Neuronal stem cell (in vitro differentiated cells): ENCODE measurements at regions not wholly inside any gene's neighbourhood (a gene's known extent, or its start where the extent isn't known, plus 50 kb on each side); places are given as distances from the start of the nearest gene placed in this dataset.
"Not testable (repeated sequence)": the region's sequence is repeated elsewhere in the genome, so short reads cannot be mapped to it uniquely, and the experiment has no call there.

Source experiments
- DNase-seq: peaks from one replicate; pipeline ENCODE4 v3.0.0-alpha.2; 2013; ENCODE audit warnings: low spot score
- H2AFZ ChIP-seq: one replicate; pipeline ENCODE4 v1.6.1; 2013; ENCODE audit warnings: mild to moderate bottlenecking, low read length, inconsistent platforms
- H2AK5ac ChIP-seq: 2 replicates; pipeline ENCODE4 v1.6.1; 2013; ENCODE audit warnings: low read depth, mild to moderate bottlenecking, inconsistent platforms, low read length, moderate library complexity, mixed read lengths
- H2BK120ac ChIP-seq: 2 replicates; pipeline ENCODE4 v1.6.1; 2013; ENCODE audit warnings: low read depth, mild to moderate bottlenecking, inconsistent platforms, low read length, moderate library complexity, mixed read lengths
- H2BK12ac ChIP-seq: one replicate; pipeline ENCODE4 v1.6.1; 2013; ENCODE audit warnings: low read length, inconsistent platforms
- H2BK15ac ChIP-seq: 2 replicates; pipeline ENCODE4 v1.6.1; 2013; ENCODE audit warnings: mild to moderate bottlenecking, low read length, inconsistent platforms, mixed read lengths
- H2BK5ac ChIP-seq: one replicate; pipeline ENCODE4 v1.6.1; 2013; ENCODE audit warnings: inconsistent platforms, mild to moderate bottlenecking, low read length, moderate library complexity
- H3K14ac ChIP-seq: one replicate; pipeline ENCODE4 v1.6.1; 2013; ENCODE audit warnings: low read length, inconsistent platforms
- H3K18ac ChIP-seq: 2 replicates; pipeline ENCODE4 v1.6.1; 2013; ENCODE audit warnings: low read length, inconsistent platforms
- H3K23ac ChIP-seq: 2 replicates; pipeline ENCODE4 v1.6.1; 2013; ENCODE audit warnings: low read depth, mild to moderate bottlenecking, mixed read lengths, low read length, inconsistent platforms; ENCODE audit not compliant: poor library complexity
- H3K27ac ChIP-seq: replicated peaks from 3 replicates; pipeline ENCODE4 v1.5.1; 2013; ENCODE audit warnings: low read length, inconsistent platforms
- H3K27me3 ChIP-seq, 3 experiments: 2 replicates each; pipeline ENCODE4 v1.6.1; 2013; ENCODE audit warnings: low read length in 3 of 3, mild to moderate bottlenecking in 2 of 3, inconsistent platforms in 1 of 3, low read depth in 1 of 3, mixed read lengths in 1 of 3, moderate library complexity in 1 of 3; ENCODE audit not compliant: control insufficient read depth in 3 of 3, insufficient read depth in 3 of 3
- H3K36me3 ChIP-seq, 2 donors: replicated peaks in 1 of 2; 2 replicates each; pipeline ENCODE4 v1.6.1; 2013; ENCODE audit warnings: low read length in 2 of 2; ENCODE audit not compliant: control insufficient read depth in 2 of 2, insufficient read depth in 2 of 2
- H3K4ac ChIP-seq: 2 replicates; pipeline ENCODE4 v1.6.1; 2013; ENCODE audit warnings: inconsistent platforms, mild to moderate bottlenecking, low read length, moderate library complexity
- H3K4me1 ChIP-seq, 2 donors: 1 replicate in 1 of 2; 2 replicates in 1 of 2; pipeline ENCODE4 v1.6.1; 2013; ENCODE audit warnings: low read length in 2 of 2, low read depth in 1 of 2; ENCODE audit not compliant: control insufficient read depth in 2 of 2, insufficient read depth in 1 of 2
- H3K4me2 ChIP-seq: one replicate; pipeline ENCODE4 v1.6.1; 2013; ENCODE audit warnings: mild to moderate bottlenecking, low read length, inconsistent platforms; ENCODE audit not compliant: insufficient read depth, poor library complexity, severe bottlenecking
- H3K4me3 ChIP-seq, 2 donors: 2 replicates each; pipeline ENCODE4 v1.5.1; 2013; ENCODE audit warnings: low read length in 2 of 2, mild to moderate bottlenecking in 2 of 2, inconsistent platforms in 1 of 2, moderate library complexity in 1 of 2
- H3K79me1 ChIP-seq: one replicate; pipeline ENCODE4 v1.6.1; 2013; ENCODE audit warnings: low read depth, mild to moderate bottlenecking, inconsistent platforms, low read length, moderate library complexity
- H3K9ac ChIP-seq: one replicate; pipeline ENCODE4 v1.6.1; 2013; ENCODE audit warnings: mild to moderate bottlenecking, low read depth, low read length, inconsistent platforms; ENCODE audit not compliant: poor library complexity
- H3K9me3 ChIP-seq, 2 donors: replicated peaks in 1 of 2; 2 replicates each; pipeline versions ENCODE3 to v1.6.1; 2013; ENCODE audit warnings: low read length in 2 of 2, mild to moderate bottlenecking in 2 of 2, inconsistent platforms in 1 of 2, low read depth in 1 of 2, mixed read lengths in 1 of 2, moderate library complexity in 1 of 2; ENCODE audit not compliant: control insufficient read depth in 2 of 2, insufficient read depth in 1 of 2
- H4K8ac ChIP-seq: one replicate; pipeline ENCODE4 v1.6.1; 2013; ENCODE audit warnings: low read depth, mild to moderate bottlenecking, inconsistent platforms, low read length, moderate library complexity
- H4K91ac ChIP-seq: one replicate; pipeline ENCODE4 v1.6.1; 2013; ENCODE audit warnings: low read length, low read depth, mild to moderate bottlenecking, inconsistent platforms; ENCODE audit not compliant: poor library complexity
- WGBS, 2 donors: extraction: QIAGEN DNeasy Blood & Tissue Kit; methylation state at CpG; one replicate each; pipeline ENCODE4 v1.1.7; 2013; ENCODE audit warnings: missing lambda C conversion rate in 2 of 2, mixed read lengths in 1 of 2; ENCODE audit not compliant: insufficient read length in 2 of 2, insufficient replicate concordance in 1 of 2; ENCODE audit errors: extremely low coverage in 2 of 2; 5-methylcytosine and 5-hydroxymethylcytosine counted together

DNA sequence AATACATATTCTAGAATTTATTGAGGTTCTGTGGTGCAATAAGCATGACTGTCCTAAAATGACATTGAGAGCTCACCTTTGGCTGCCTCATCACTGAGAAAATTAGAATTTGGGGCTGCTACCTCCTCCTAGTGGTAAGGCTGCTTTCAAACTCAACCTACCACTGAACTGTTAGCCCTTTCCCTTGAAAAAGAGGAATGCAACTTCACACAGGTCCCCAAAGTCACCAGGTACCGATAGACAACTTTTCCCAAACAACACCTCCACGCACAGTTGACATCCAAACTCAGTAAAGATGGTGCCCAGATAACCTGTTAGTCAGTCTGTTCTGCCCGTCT lies 75.9 kb upstream of the SCIN start:
- Histone ChIP-seq H3K79me1 (no peaks in the 10 kb centered on the region), H3K14ac (no peak overlapping the region), H2BK120ac (no peak overlapping the region), H3K9me3 (no peaks in the 10 kb centered on the region), H3K4me2 (no peak overlapping the region), H3K36me3 (no peaks in the 10 kb centered on the region), H2BK12ac (no peak overlapping the region), H2BK5ac (no peak overlapping the region), H3K18ac (no peak overlapping the region), H2AFZ (no peak overlapping the region), H3K27ac (no peak overlapping the region), H3K23ac (no peak overlapping the region), H4K91ac (no peak overlapping the region), H3K4me3 (no peak overlapping the region), H3K4me1 (no peaks in the 10 kb centered on the region), H2BK15ac (no peak overlapping the region), H2AK5ac (no peak overlapping the region), H3K9ac (no peak overlapping the region), H3K4ac (no peak overlapping the region), H3K27me3 (no peaks in the 10 kb centered on the region), H4K8ac (no peak overlapping the region)
- DNase-seq = no peak
- WGBS, 2 donors = no CpG with 5 or more reads among the region's 3 CpGs

DNA sequence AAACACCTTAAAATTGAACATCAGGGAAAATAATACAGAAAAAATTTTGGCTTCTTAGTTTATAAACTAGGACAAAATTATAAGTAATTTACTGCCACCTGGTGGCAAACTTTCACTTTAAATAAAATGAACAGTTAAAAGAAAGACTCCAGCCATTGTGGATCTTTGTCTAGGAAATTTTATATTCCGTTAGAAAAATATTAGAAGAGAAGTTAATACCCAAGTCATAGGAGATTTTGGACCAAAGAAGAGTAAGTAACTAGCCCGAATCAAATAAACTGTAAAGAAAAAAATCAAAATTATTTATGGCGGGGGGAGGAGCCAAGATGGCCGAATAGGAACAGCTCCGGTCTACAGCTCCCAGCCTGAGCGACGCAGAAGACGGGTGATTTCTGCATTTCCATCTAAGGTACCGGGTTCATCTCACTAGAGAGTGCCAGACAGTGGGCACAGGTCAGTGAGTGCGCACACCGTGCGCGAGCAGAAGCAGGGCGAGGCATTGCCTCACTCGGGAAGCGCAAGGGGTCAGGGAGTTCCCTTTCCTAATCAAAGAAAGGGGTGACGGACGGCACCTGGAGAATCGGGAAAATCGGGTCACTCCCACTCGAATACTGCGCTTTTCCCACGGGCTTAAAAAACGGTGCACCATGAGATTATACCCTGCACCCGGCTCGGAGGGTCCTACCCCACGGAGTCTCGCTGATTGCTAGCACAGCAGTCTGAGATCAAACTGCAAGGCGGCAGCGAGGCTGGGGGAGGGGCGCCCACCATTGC lies 73.4 kb upstream of the SCIN start:
- not testable (repeated sequence) for H3K27me3 ChIP-seq, H3K79me1 ChIP-seq, H3K18ac ChIP-seq, H3K9me3 ChIP-seq, H2BK15ac ChIP-seq, H3K27ac ChIP-seq, H3K23ac ChIP-seq, H3K4me1 ChIP-seq, H3K14ac ChIP-seq, H4K91ac ChIP-seq, H2BK120ac ChIP-seq, H2BK12ac ChIP-seq, H3K4ac ChIP-seq, H3K36me3 ChIP-seq, H3K9ac ChIP-seq, H4K8ac ChIP-seq, H2AK5ac ChIP-seq, DNase-seq, H2BK5ac ChIP-seq, H3K4me2 ChIP-seq, H3K4me3 ChIP-seq
- peak overlapping the region; percentile 76 for H2AFZ ChIP-seq
- WGBS, 2 donors = no CpG with 5 or more reads among the region's 31 CpGs

DNA sequence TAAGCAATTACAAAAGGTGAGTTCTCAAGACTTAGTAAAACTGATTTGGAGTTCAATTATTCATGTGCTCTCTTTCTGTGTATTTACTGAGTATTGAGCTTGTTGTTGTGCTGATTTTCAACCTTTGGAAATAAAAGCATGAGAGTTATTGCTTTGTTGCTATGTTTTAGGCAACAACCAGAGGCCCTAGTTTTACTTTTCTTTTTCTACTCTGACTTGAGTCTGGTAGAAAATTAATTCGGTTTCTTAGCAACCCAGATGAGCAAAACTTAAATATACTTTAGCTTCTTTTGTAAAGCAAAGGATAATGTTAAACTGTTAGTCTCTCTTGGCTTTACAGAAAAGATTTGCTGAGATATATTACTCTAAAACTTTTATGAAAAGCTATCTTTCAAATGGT lies 66.4 kb upstream of the SCIN start:
- Histone ChIP-seq H3K27ac (no peak overlapping the region), H3K27me3 (no peaks in the 10 kb centered on the region), H2BK12ac (no peak overlapping the region), H3K4me1 (no peaks in the 10 kb centered on the region), H3K4me3 (no peak overlapping the region), H3K4me2 (no peak overlapping the region), H2BK5ac (no peak overlapping the region), H3K36me3 (no peaks in the 10 kb centered on the region), H2AK5ac (no peak overlapping the region), H4K8ac (no peak overlapping the region), H3K18ac (no peak overlapping the region), H3K79me1 (no peaks in the 10 kb centered on the region), H2BK15ac (no peak overlapping the region), H3K9me3 (no peaks in the 10 kb centered on the region), H2BK120ac (no peak overlapping the region), H3K14ac (no peak overlapping the region), H3K4ac (no peak overlapping the region), H3K9ac (no peak overlapping the region), H2AFZ (peak overlapping the region; percentile 13), H3K23ac (no peak overlapping the region), H4K91ac (no peak overlapping the region)
- no peak for DNase-seq
- WGBS, 2 donors = no CpG with 5 or more reads among the region's 1 CpG

DNA sequence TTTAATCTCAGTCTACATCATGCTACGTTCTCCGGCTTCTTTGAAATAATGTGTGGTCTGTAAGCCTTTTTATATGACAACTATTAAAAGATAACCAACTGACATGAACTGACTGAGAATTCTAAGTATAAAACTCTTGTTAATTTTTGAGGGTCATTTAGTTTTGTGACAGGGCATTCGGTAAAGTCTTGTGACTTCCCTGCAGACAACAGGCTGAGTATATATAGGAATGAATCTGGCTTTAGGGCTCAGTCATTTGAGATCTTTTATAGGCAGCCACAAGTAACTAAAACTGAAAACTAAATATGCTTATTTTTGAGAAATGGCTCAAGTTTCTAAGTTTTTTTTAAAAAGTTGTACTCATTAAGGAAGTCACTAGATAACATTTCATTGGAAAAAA lies 62.5 kb upstream of the SCIN start:
- Histone ChIP-seq H2BK15ac (no peak overlapping the region), H2BK5ac (no peak overlapping the region), H3K4me3 (no peak overlapping the region), H3K27me3 (no peaks in the 10 kb centered on the region), H2AK5ac (no peak overlapping the region), H4K8ac (no peak overlapping the region), H3K4me1 (no peaks in the 10 kb centered on the region), H2AFZ (no peak overlapping the region), H3K9me3 (no peaks in the 10 kb centered on the region), H3K23ac (no peak overlapping the region), H3K36me3 (no peaks in the 10 kb centered on the region), H3K4ac (no peak overlapping the region), H3K79me1 (no peaks in the 10 kb centered on the region), H2BK12ac (no peak overlapping the region), H3K4me2 (no peak overlapping the region), H4K91ac (no peak overlapping the region), H2BK120ac (no peak overlapping the region), H3K14ac (no peak overlapping the region), H3K27ac (no peak overlapping the region), H3K18ac (no peak overlapping the region), H3K9ac (no peak overlapping the region)
- DNase-seq = no peak
- no CpG with 5 or more reads among the region's 3 CpGs for WGBS, 2 donors
